Tibial nerve (tissue), 4 donors: ENCODE measurements at regions not wholly inside any gene's neighbourhood (a gene's known extent, or its start where the extent isn't known, plus 50 kb on each side); places are given as distances from the start of the nearest gene placed in this dataset.

ENCODE experiments used
- CTCF ChIP-seq, 5 experiments: fragments of 200-600 bp in 3 of 5; fragments of 450-650 bp in 2 of 5; sonication (generic) in 3 of 5; IDR thresholded peaks; one replicate each; pipeline ENCODE4 v1.5.1; 2016 to 2019; ENCODE audit warnings: antibody characterized with exemption in 5 of 5, mild to moderate bottlenecking in 3 of 5, moderate library complexity in 2 of 5
- EP300 ChIP-seq, 2 donors: sonication (generic); formaldehyde crosslinking; IDR thresholded peaks; one replicate each; pipeline ENCODE4 v1.6.1; 2017; ENCODE audit warnings: antibody characterized with exemption in 2 of 2, mild to moderate bottlenecking in 1 of 2

DNA sequence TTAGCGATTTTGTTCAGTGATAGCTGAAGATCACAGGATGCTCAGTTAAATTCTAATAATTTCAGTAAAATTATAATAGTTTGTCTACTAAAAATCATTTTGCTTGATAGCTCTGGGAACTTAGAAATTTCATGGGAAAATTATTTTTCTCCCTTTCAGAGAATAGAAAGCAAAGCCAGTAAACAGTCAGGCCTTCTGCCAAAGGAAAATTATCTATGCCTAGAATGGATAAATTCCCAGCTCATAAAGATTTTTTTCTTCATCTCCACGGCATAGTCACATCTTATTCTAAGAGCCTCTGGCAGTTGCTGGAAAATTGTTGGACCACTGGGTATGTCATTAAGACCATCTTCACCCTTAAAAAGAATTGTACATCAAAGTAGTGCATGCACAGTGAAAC lies 169.6 kb upstream of the ANO3 start:
- TF ChIP-seq CTCF (IDR thresholded peaks at IDR 0.05) (no peak), EP300 (IDR thresholded peaks at IDR 0.05) (no peak)
